ENCODE measurements at regions not wholly inside any gene's neighbourhood (a gene's known extent, or its start where the extent isn't known, plus 50 kb on each side); places are given as distances from the start of the nearest gene placed in this dataset.
"Not testable (repeated sequence)": the region's sequence is repeated elsewhere in the genome, so short reads cannot be mapped to it uniquely, and the experiment has no call there.

- not testable (repeated sequence) for H3K4me1 ChIP-seq (ENCODE audit: control insufficient read depth, insufficient read depth, low read length, poor library complexity, severe bottlenecking); H3K36me3 ChIP-seq (ENCODE audit: control insufficient read depth, insufficient read depth, low read length); H3K4me3 ChIP-seq (ENCODE audit: low read depth, low read length); H3K27me3 Mint-ChIP-seq; H3K4me3 Mint-ChIP-seq; H3K4me1 Mint-ChIP-seq; DNase-seq; H3K27ac ChIP-seq (ENCODE audit: insufficient read depth, low read length, poor library complexity, severe bottlenecking); H3K27me3 ChIP-seq (ENCODE audit: control insufficient read depth, insufficient read depth, low read length); H3K36me3 Mint-ChIP-seq; ATAC-seq (ENCODE audit: low read depth in 2 of 2); H3K27ac Mint-ChIP-seq; H3K9me3 ChIP-seq (ENCODE audit: control insufficient read depth in 2 of 2, low read length in 2 of 2)
- peaks cover 0 to 11% (median 0%) of the 10 kb centered on the region in 7 donors for H3K9me3 Mint-ChIP-seq
Observed at GRCh38 chr6:97513260-97513659, 230.2 kb upstream of the MMS22L start.

- H3K36me3 Mint-ChIP-seq, result no peaks in the 10 kb centered on the region
- H3K9me3 Mint-ChIP-seq, result peaks cover 0 to 1% (median 0%) of the 10 kb centered on the region in 7 donors
- DNase-seq (no peak), ATAC-seq (ENCODE audit: low read depth in 2 of 2) (no peak)
- no peaks in the 10 kb centered on the region for H3K27me3 ChIP-seq (ENCODE audit: control insufficient read depth, insufficient read depth, low read length)
- H3K36me3 ChIP-seq (ENCODE audit: control insufficient read depth, insufficient read depth, low read length), result no peaks in the 10 kb centered on the region
- H3K27ac Mint-ChIP-seq, result no peak overlapping the region
- no peak overlapping the region for H3K4me3 Mint-ChIP-seq
- no peaks in the 10 kb centered on the region for H3K27me3 Mint-ChIP-seq
- H3K4me3 ChIP-seq (ENCODE audit: low read depth, low read length), result no peak overlapping the region
- H3K27ac ChIP-seq (ENCODE audit: insufficient read depth, low read length, poor library complexity, severe bottlenecking), result no peak overlapping the region
- peaks cover 0 to 3% of the 10 kb centered on the region in 2 experiments for H3K9me3 ChIP-seq (ENCODE audit: control insufficient read depth in 2 of 2, low read length in 2 of 2)
- H3K4me1 Mint-ChIP-seq, result no peaks in the 10 kb centered on the region
- no peaks in the 10 kb centered on the region for H3K4me1 ChIP-seq (ENCODE audit: control insufficient read depth, insufficient read depth, low read length, poor library complexity, severe bottlenecking)
Observed at GRCh38 chr6:97524811-97525210, 241.8 kb upstream of the MMS22L start.

- H3K27ac Mint-ChIP-seq, result no peak overlapping the region
- Histone ChIP-seq H3K4me1 (ENCODE audit: control insufficient read depth, insufficient read depth, low read length, poor library complexity, severe bottlenecking) (no peaks in the 10 kb centered on the region), H3K36me3 (ENCODE audit: control insufficient read depth, insufficient read depth, low read length) (no peaks in the 10 kb centered on the region), H3K27ac (ENCODE audit: insufficient read depth, low read length, poor library complexity, severe bottlenecking) (no peak overlapping the region), H3K27me3 (ENCODE audit: control insufficient read depth, insufficient read depth, low read length) (no peaks in the 10 kb centered on the region), H3K9me3 (ENCODE audit: control insufficient read depth in 2 of 2, low read length in 2 of 2) (no peaks in the 10 kb centered on the region), H3K4me3 (ENCODE audit: low read depth, low read length) (no peak overlapping the region)
- H3K4me1 Mint-ChIP-seq, result no peaks in the 10 kb centered on the region
- no peaks in the 10 kb centered on the region for H3K36me3 Mint-ChIP-seq
- peaks cover 0 to 2% (median 0%) of the 10 kb centered on the region in 7 donors for H3K9me3 Mint-ChIP-seq
- no peak for DNase-seq
- no peaks in the 10 kb centered on the region for H3K27me3 Mint-ChIP-seq
- no peak overlapping the region for H3K4me3 Mint-ChIP-seq
- no peak for ATAC-seq (ENCODE audit: low read depth in 2 of 2)
Observed at GRCh38 chr6:97535800-97536199, 252.8 kb upstream of the MMS22L start.

- no peaks in the 10 kb centered on the region for H3K4me1 Mint-ChIP-seq
- DNase-seq, result no peak
Observed at GRCh38 chr6:97548354-97548753, 265.3 kb upstream of the MMS22L start.

GRCh38 chr6:97557355-97557754 lies 274.3 kb upstream of the MMS22L start:
- no peak overlapping the region for H3K4me3 ChIP-seq (ENCODE audit: low read depth, low read length)
- H3K27me3 Mint-ChIP-seq, result no peaks in the 10 kb centered on the region
- no peaks in the 10 kb centered on the region for H3K36me3 Mint-ChIP-seq
- H3K36me3 ChIP-seq (ENCODE audit: control insufficient read depth, insufficient read depth, low read length), result no peaks in the 10 kb centered on the region
- DNase-seq (no peak), ATAC-seq (ENCODE audit: low read depth in 2 of 2) (no peak)
- no peaks in the 10 kb centered on the region for H3K4me1 ChIP-seq (ENCODE audit: control insufficient read depth, insufficient read depth, low read length, poor library complexity, severe bottlenecking)
- no peak overlapping the region for H3K27ac ChIP-seq (ENCODE audit: insufficient read depth, low read length, poor library complexity, severe bottlenecking)
- no peak overlapping the region for H3K27ac Mint-ChIP-seq
- no peaks in the 10 kb centered on the region for H3K4me1 Mint-ChIP-seq
- no peak overlapping the region for H3K4me3 Mint-ChIP-seq
- H3K9me3 ChIP-seq (ENCODE audit: control insufficient read depth in 2 of 2, low read length in 2 of 2), result no peaks in the 10 kb centered on the region
- H3K27me3 ChIP-seq (ENCODE audit: control insufficient read depth, insufficient read depth, low read length), result no peaks in the 10 kb centered on the region
- peaks cover 0 to 19% (median under 1%) of the 10 kb centered on the region in 7 donors for H3K9me3 Mint-ChIP-seq

More at GRCh38 chr6:97548354-97548753, 265.3 kb upstream of the MMS22L start:
- Histone ChIP-seq H3K27ac (ENCODE audit: insufficient read depth, low read length, poor library complexity, severe bottlenecking) (no peak overlapping the region), H3K4me3 (ENCODE audit: low read depth, low read length) (no peak overlapping the region), H3K4me1 (ENCODE audit: control insufficient read depth, insufficient read depth, low read length, poor library complexity, severe bottlenecking) (no peaks in the 10 kb centered on the region), H3K36me3 (ENCODE audit: control insufficient read depth, insufficient read depth, low read length) (no peaks in the 10 kb centered on the region), H3K27me3 (ENCODE audit: control insufficient read depth, insufficient read depth, low read length) (no peaks in the 10 kb centered on the region), H3K9me3 (ENCODE audit: control insufficient read depth in 2 of 2, low read length in 2 of 2) (no peaks in the 10 kb centered on the region)
- Mint-ChIP-seq H3K36me3 (no peaks in the 10 kb centered on the region), H3K4me3 (no peak overlapping the region), H3K27ac (no peak overlapping the region), H3K27me3 (peaks cover 5% of the 10 kb centered on the region), H3K9me3 (peaks cover 0 to 8% (median 0%) of the 10 kb centered on the region in 7 donors)
- no peak for ATAC-seq (ENCODE audit: low read depth in 2 of 2)

GRCh38 chr6:97563529-97563928 lies 280.5 kb upstream of the MMS22L start:
- ATAC-seq (ENCODE audit: low read depth in 2 of 2), result no peak
- Mint-ChIP-seq H3K4me3 (no peak overlapping the region), H3K27me3 (no peaks in the 10 kb centered on the region), H3K27ac (no peak overlapping the region), H3K9me3 (peaks cover 0 to 19% (median 5%) of the 10 kb centered on the region in 7 donors), H3K4me1 (no peaks in the 10 kb centered on the region), H3K36me3 (no peaks in the 10 kb centered on the region)
- H3K36me3 ChIP-seq (ENCODE audit: control insufficient read depth, insufficient read depth, low read length), result no peaks in the 10 kb centered on the region
- H3K9me3 ChIP-seq (ENCODE audit: control insufficient read depth in 2 of 2, low read length in 2 of 2), result no peaks in the 10 kb centered on the region
- no peak overlapping the region for H3K4me3 ChIP-seq (ENCODE audit: low read depth, low read length)
- no peaks in the 10 kb centered on the region for H3K4me1 ChIP-seq (ENCODE audit: control insufficient read depth, insufficient read depth, low read length, poor library complexity, severe bottlenecking)
- no peaks in the 10 kb centered on the region for H3K27me3 ChIP-seq (ENCODE audit: control insufficient read depth, insufficient read depth, low read length)
- DNase-seq, result no peak
- H3K27ac ChIP-seq (ENCODE audit: insufficient read depth, low read length, poor library complexity, severe bottlenecking), result no peak overlapping the region

- H3K4me1 Mint-ChIP-seq, result no peaks in the 10 kb centered on the region
- no peak overlapping the region for H3K4me3 Mint-ChIP-seq
- H3K9me3 Mint-ChIP-seq, result peaks cover 0 to 4% (median 2%) of the 10 kb centered on the region in 7 donors
- DNase-seq (no peak), ATAC-seq (ENCODE audit: low read depth in 2 of 2) (no peak)
- Histone ChIP-seq H3K27me3 (ENCODE audit: control insufficient read depth, insufficient read depth, low read length) (no peaks in the 10 kb centered on the region), H3K4me3 (ENCODE audit: low read depth, low read length) (no peak overlapping the region), H3K36me3 (ENCODE audit: control insufficient read depth, insufficient read depth, low read length) (no peaks in the 10 kb centered on the region), H3K4me1 (ENCODE audit: control insufficient read depth, insufficient read depth, low read length, poor library complexity, severe bottlenecking) (no peaks in the 10 kb centered on the region), H3K27ac (ENCODE audit: insufficient read depth, low read length, poor library complexity, severe bottlenecking) (no peak overlapping the region), H3K9me3 (ENCODE audit: control insufficient read depth in 2 of 2, low read length in 2 of 2) (no peaks in the 10 kb centered on the region)
- H3K36me3 Mint-ChIP-seq, result no peaks in the 10 kb centered on the region
- H3K27me3 Mint-ChIP-seq, result peaks cover 4% of the 10 kb centered on the region
- no peak overlapping the region for H3K27ac Mint-ChIP-seq
Observed at GRCh38 chr6:97572943-97573342, 289.9 kb upstream of the MMS22L start.

GRCh38 chr6:97586344-97586743 lies 303.3 kb upstream of the MMS22L start:
- DNase-seq (no peak), ATAC-seq (ENCODE audit: low read depth in 2 of 2) (no peak)
- Histone ChIP-seq H3K4me1 (ENCODE audit: control insufficient read depth, insufficient read depth, low read length, poor library complexity, severe bottlenecking) (no peaks in the 10 kb centered on the region), H3K27me3 (ENCODE audit: control insufficient read depth, insufficient read depth, low read length) (no peaks in the 10 kb centered on the region), H3K4me3 (ENCODE audit: low read depth, low read length) (no peak overlapping the region), H3K27ac (ENCODE audit: insufficient read depth, low read length, poor library complexity, severe bottlenecking) (no peak overlapping the region), H3K9me3 (ENCODE audit: control insufficient read depth in 2 of 2, low read length in 2 of 2) (no peaks in the 10 kb centered on the region), H3K36me3 (ENCODE audit: control insufficient read depth, insufficient read depth, low read length) (no peaks in the 10 kb centered on the region)
- Mint-ChIP-seq H3K36me3 (no peaks in the 10 kb centered on the region), H3K9me3 (peaks cover 0 to 6% (median 2%) of the 10 kb centered on the region in 7 donors), H3K27me3 (no peaks in the 10 kb centered on the region), H3K27ac (no peak overlapping the region), H3K4me1 (no peaks in the 10 kb centered on the region), H3K4me3 (no peak overlapping the region)

Data from CD4-positive, CD25-positive, alpha-beta regulatory T cell (primary cell).